Activated CD4-positive, alpha-beta T cell treated with anti-CD3 and anti-CD28 coated beads, Interleukin-2, amount 10 ng/mL, durations not matched to agents 24 days and 14 days (primary cell): ENCODE measurements at regions not wholly inside any gene's neighbourhood (a gene's known extent, or its start where the extent isn't known, plus 50 kb on each side); places are given as distances from the start of the nearest gene placed in this dataset.

ENCODE experiments used
- DNase-seq: peaks from one replicate; pipeline ENCODE4 v3.0.0; 2022
- H3K27ac Mint-ChIP-seq: one replicate; pipeline ENCODE4 v1.8.0; 2022; ENCODE audit warnings: mild to moderate bottlenecking, mixed read lengths
- H3K27me3 Mint-ChIP-seq: one replicate; pipeline ENCODE4 v1.8.0; 2022; ENCODE audit warnings: mixed read lengths
- H3K36me3 Mint-ChIP-seq: one replicate; pipeline ENCODE4 v1.8.0; 2022; ENCODE audit warnings: low read depth, mild to moderate bottlenecking, mixed read lengths
- H3K4me1 Mint-ChIP-seq: one replicate; pipeline ENCODE4 v1.8.0; 2021; ENCODE audit warnings: mixed read lengths
- H3K4me3 Mint-ChIP-seq: one replicate; pipeline ENCODE4 v1.8.0; 2022; ENCODE audit warnings: mild to moderate bottlenecking, moderate library complexity, mixed read lengths
- H3K9me3 Mint-ChIP-seq: one replicate; pipeline ENCODE4 v1.8.0; 2021; ENCODE audit warnings: mixed read lengths
- intact Hi-C: fragments of 100-400 bp; cut with micrococcal nuclease; formaldehyde crosslinking; loops from one replicate; pipeline ENCODE4 v1.15.1; 2023

- no peak overlapping the region for H3K27ac Mint-ChIP-seq
- no peaks in the 10 kb centered on the region for H3K4me1 Mint-ChIP-seq
Observed at GRCh38 chr10:33073641-33074415, 115.8 kb upstream of the ITGB1 start.

GRCh38 chr10:33071857-33072256 is 113.8 kb upstream of the ITGB1 start:
- DNase-seq, result no peak
- peaks cover 5% of the 10 kb centered on the region for H3K27me3 Mint-ChIP-seq
- peaks cover 3% of the 10 kb centered on the region for H3K9me3 Mint-ChIP-seq
- no peaks in the 10 kb centered on the region for H3K4me1 Mint-ChIP-seq
- no peak overlapping the region for H3K4me3 Mint-ChIP-seq
- H3K27ac Mint-ChIP-seq, result no peak overlapping the region
- no peaks in the 10 kb centered on the region for H3K36me3 Mint-ChIP-seq
- intact Hi-C loops, result loop anchor here (5.0 kb wide), 1 partner anchor 85 kb away; no protein-coding TSS in a partner anchor

More at GRCh38 chr10:33073641-33074415, 115.8 kb upstream of the ITGB1 start:
- H3K27me3 Mint-ChIP-seq, result peaks cover 2% of the 10 kb centered on the region
- no peak for DNase-seq
- no peaks in the 10 kb centered on the region for H3K36me3 Mint-ChIP-seq
- no peaks in the 10 kb centered on the region for H3K9me3 Mint-ChIP-seq
- H3K4me3 Mint-ChIP-seq, result no peak overlapping the region
- intact Hi-C loops, result loop anchor here (5.0 kb wide), 1 partner anchor 83 kb away; no protein-coding TSS in a partner anchor

- Mint-ChIP-seq H3K4me1 (no peaks in the 10 kb centered on the region), H3K27ac (no peak overlapping the region), H3K36me3 (no peaks in the 10 kb centered on the region), H3K9me3 (peaks cover 3% of the 10 kb centered on the region), H3K27me3 (peaks cover 5% of the 10 kb centered on the region), H3K4me3 (no peak overlapping the region)
- intact Hi-C loops, result loop anchor here (5.0 kb wide), 1 partner anchor 87 kb away; no protein-coding TSS in a partner anchor
- no peak for DNase-seq
Observed at GRCh38 chr10:33070101-33070500, 112.1 kb upstream of the ITGB1 start.

GRCh38 chr10:33067917-33068316 is 109.9 kb upstream of the ITGB1 start:
- intact Hi-C loops, result no loop called here
- H3K27ac Mint-ChIP-seq, result no peak overlapping the region
- no peaks in the 10 kb centered on the region for H3K4me1 Mint-ChIP-seq
- DNase-seq, result no peak
- H3K9me3 Mint-ChIP-seq, result peaks cover 3% of the 10 kb centered on the region
- H3K36me3 Mint-ChIP-seq, result no peaks in the 10 kb centered on the region
- peaks cover 5% of the 10 kb centered on the region for H3K27me3 Mint-ChIP-seq
- no peak overlapping the region for H3K4me3 Mint-ChIP-seq

- Mint-ChIP-seq H3K27ac (no peak overlapping the region), H3K4me1 (no peaks in the 10 kb centered on the region), H3K9me3 (peaks cover 4% of the 10 kb centered on the region), H3K27me3 (peaks cover 5% of the 10 kb centered on the region), H3K4me3 (no peak overlapping the region), H3K36me3 (no peaks in the 10 kb centered on the region)
- intact Hi-C loops, result no loop called here
- DNase-seq, result no peak
Observed at GRCh38 chr10:33067481-33067880, 109.5 kb upstream of the ITGB1 start.

- intact Hi-C loops, result no loop called here
- H3K4me1 Mint-ChIP-seq, result no peaks in the 10 kb centered on the region
- no peak overlapping the region for H3K4me3 Mint-ChIP-seq
- peaks cover 4% of the 10 kb centered on the region for H3K27me3 Mint-ChIP-seq
- peaks cover 6% of the 10 kb centered on the region for H3K9me3 Mint-ChIP-seq
- H3K36me3 Mint-ChIP-seq, result no peaks in the 10 kb centered on the region
- no peak for DNase-seq
- no peak overlapping the region for H3K27ac Mint-ChIP-seq
Observed at GRCh38 chr10:33066558-33067236, 108.7 kb upstream of the ITGB1 start.

- no peaks in the 10 kb centered on the region for H3K36me3 Mint-ChIP-seq
- no peak for DNase-seq
- H3K4me3 Mint-ChIP-seq, result no peak overlapping the region
- peaks cover 4% of the 10 kb centered on the region for H3K27me3 Mint-ChIP-seq
- intact Hi-C loops, result no loop called here
- H3K4me1 Mint-ChIP-seq, result no peaks in the 10 kb centered on the region
- no peak overlapping the region for H3K27ac Mint-ChIP-seq
- H3K9me3 Mint-ChIP-seq, result peaks cover 6% of the 10 kb centered on the region
Observed at GRCh38 chr10:33065111-33065510, 107.1 kb upstream of the ITGB1 start.

GRCh38 chr10:33064706-33065105 is 106.7 kb upstream of the ITGB1 start:
- intact Hi-C loops, result no loop called here
- peaks cover 4% of the 10 kb centered on the region for H3K27me3 Mint-ChIP-seq
- no peak overlapping the region for H3K27ac Mint-ChIP-seq
- H3K36me3 Mint-ChIP-seq, result no peaks in the 10 kb centered on the region
- DNase-seq, result no peak
- H3K9me3 Mint-ChIP-seq, result peaks cover 6% of the 10 kb centered on the region
- H3K4me1 Mint-ChIP-seq, result no peaks in the 10 kb centered on the region
- no peak overlapping the region for H3K4me3 Mint-ChIP-seq

- no peak overlapping the region for H3K4me3 Mint-ChIP-seq
- H3K27ac Mint-ChIP-seq, result no peak overlapping the region
- peaks cover 11% of the 10 kb centered on the region for H3K27me3 Mint-ChIP-seq
- intact Hi-C loops, result no loop called here
- no peaks in the 10 kb centered on the region for H3K4me1 Mint-ChIP-seq
- H3K9me3 Mint-ChIP-seq, result peaks cover 13% of the 10 kb centered on the region
- no peaks in the 10 kb centered on the region for H3K36me3 Mint-ChIP-seq
- DNase-seq, result no peak
Observed at GRCh38 chr10:33057620-33058019, 99.6 kb upstream of the ITGB1 start.

GRCh38 chr10:33056828-33057596 is 99.0 kb upstream of the ITGB1 start:
- Mint-ChIP-seq H3K27me3 (peaks cover 12% of the 10 kb centered on the region), H3K36me3 (no peaks in the 10 kb centered on the region), H3K4me1 (no peaks in the 10 kb centered on the region), H3K4me3 (no peak overlapping the region), H3K9me3 (peaks cover 12% of the 10 kb centered on the region), H3K27ac (no peak overlapping the region)
- DNase-seq, result no peak
- intact Hi-C loops, result no loop called here

- Mint-ChIP-seq H3K36me3 (no peaks in the 10 kb centered on the region), H3K9me3 (peaks cover 12% of the 10 kb centered on the region), H3K4me1 (no peaks in the 10 kb centered on the region), H3K27ac (no peak overlapping the region), H3K4me3 (no peak overlapping the region), H3K27me3 (peaks cover 12% of the 10 kb centered on the region)
- no peak for DNase-seq
- intact Hi-C loops, result no loop called here
Observed at GRCh38 chr10:33055625-33056024, 97.6 kb upstream of the ITGB1 start.

GRCh38 chr10:33052915-33053810 is 95.1 kb upstream of the ITGB1 start:
- H3K4me3 Mint-ChIP-seq, result no peak overlapping the region
- H3K27ac Mint-ChIP-seq, result no peak overlapping the region
- H3K36me3 Mint-ChIP-seq, result no peaks in the 10 kb centered on the region
- DNase-seq, result no peak
- peaks cover 12% of the 10 kb centered on the region for H3K9me3 Mint-ChIP-seq
- H3K4me1 Mint-ChIP-seq, result no peaks in the 10 kb centered on the region
- peaks cover 14% of the 10 kb centered on the region for H3K27me3 Mint-ChIP-seq
- intact Hi-C loops, result no loop called here

GRCh38 chr10:33052263-33052875 is 94.3 kb upstream of the ITGB1 start:
- intact Hi-C loops, result no loop called here
- no peaks in the 10 kb centered on the region for H3K36me3 Mint-ChIP-seq
- peaks cover 12% of the 10 kb centered on the region for H3K9me3 Mint-ChIP-seq
- H3K27ac Mint-ChIP-seq, result no peak overlapping the region
- no peak for DNase-seq
- no peak overlapping the region for H3K4me3 Mint-ChIP-seq
- H3K27me3 Mint-ChIP-seq, result peaks cover 14% of the 10 kb centered on the region
- no peaks in the 10 kb centered on the region for H3K4me1 Mint-ChIP-seq
